ENCODE measurements at regions not wholly inside any gene's neighbourhood (a gene's known extent, or its start where the extent isn't known, plus 50 kb on each side); places are given as distances from the start of the nearest gene placed in this dataset.
"Not testable (repeated sequence)": the region's sequence is repeated elsewhere in the genome, so short reads cannot be mapped to it uniquely, and the experiment has no call there.

- no peaks in the 10 kb centered on the region for H3K9me2 ChIP-seq (replicated peaks; ENCODE audit: insufficient read depth, low read length)
- no peaks in the 10 kb centered on the region for H3K9me3 ChIP-seq (ENCODE audit: insufficient read depth, low read length)
- H3K27me3 ChIP-seq (ENCODE audit: low read length), result no peaks in the 10 kb centered on the region
- TF ChIP-seq EZH2phosphoT487 (conservative IDR thresholded peaks at IDR 0.05; ENCODE audit: low read length), result no peak
- peak; percentile 75 for TF ChIP-seq CTCF (IDR thresholded peaks at IDR 0.05; ENCODE audit: insufficient read depth, low read length, poor library complexity, severe bottlenecking)
- no peak overlapping the region for H3K4me2 ChIP-seq (ENCODE audit: low read depth, low read length, poor library complexity, severe bottlenecking)
- no peak overlapping the region for H2AFZ ChIP-seq (ENCODE audit: low read depth, low read length, severe bottlenecking)
- H3K79me2 ChIP-seq (ENCODE audit: insufficient read depth, low read length), result no peaks in the 10 kb centered on the region
- no peaks in the 10 kb centered on the region for H3K36me3 ChIP-seq (ENCODE audit: low read length)
- no peak overlapping the region for H3K27ac ChIP-seq (ENCODE audit: low read depth, low read length)
- no peaks in the 10 kb centered on the region for H4K20me1 ChIP-seq (ENCODE audit: low read depth, low read length)
- no peak overlapping the region for H3K4me3 ChIP-seq (ENCODE audit: insufficient read depth, low read length, poor library complexity, severe bottlenecking)
- no peaks in the 10 kb centered on the region for H3F3A ChIP-seq (ENCODE audit: insufficient read depth)
- H3K9ac ChIP-seq (ENCODE audit: low read length), result no peak overlapping the region
Measured at GRCh38 chr9:124122813-124123462, 111.4 kb downstream of the LHX2 start.

GRCh38 chr9:124123621-124124020, 112.1 kb downstream of the LHX2 start:
- not testable (repeated sequence) for H3F3A ChIP-seq (ENCODE audit: insufficient read depth); H3K79me2 ChIP-seq (ENCODE audit: insufficient read depth, low read length); H3K27me3 ChIP-seq (ENCODE audit: low read length); H3K4me2 ChIP-seq (ENCODE audit: low read depth, low read length, poor library complexity, severe bottlenecking); H3K9me3 ChIP-seq (ENCODE audit: insufficient read depth, low read length); H3K36me3 ChIP-seq (ENCODE audit: low read length); H3K9me2 ChIP-seq (replicated peaks; ENCODE audit: insufficient read depth, low read length); H2AFZ ChIP-seq (ENCODE audit: low read depth, low read length, severe bottlenecking); H3K27ac ChIP-seq (ENCODE audit: low read depth, low read length); H3K4me3 ChIP-seq (ENCODE audit: insufficient read depth, low read length, poor library complexity, severe bottlenecking); H3K9ac ChIP-seq (ENCODE audit: low read length); H4K20me1 ChIP-seq (ENCODE audit: low read depth, low read length)

- Histone ChIP-seq H3K36me3 (ENCODE audit: low read length) (no peaks in the 10 kb centered on the region), H3K4me3 (ENCODE audit: insufficient read depth, low read length, poor library complexity, severe bottlenecking) (no peak overlapping the region), H3F3A (ENCODE audit: insufficient read depth) (no peaks in the 10 kb centered on the region), H3K27ac (ENCODE audit: low read depth, low read length) (no peak overlapping the region), H3K4me2 (ENCODE audit: low read depth, low read length, poor library complexity, severe bottlenecking) (no peak overlapping the region), H3K9me2 (replicated peaks; ENCODE audit: insufficient read depth, low read length) (no peaks in the 10 kb centered on the region), H3K27me3 (ENCODE audit: low read length) (no peaks in the 10 kb centered on the region), H3K9me3 (ENCODE audit: insufficient read depth, low read length) (no peaks in the 10 kb centered on the region), H3K79me2 (ENCODE audit: insufficient read depth, low read length) (no peaks in the 10 kb centered on the region), H2AFZ (ENCODE audit: low read depth, low read length, severe bottlenecking) (no peak overlapping the region), H4K20me1 (ENCODE audit: low read depth, low read length) (no peaks in the 10 kb centered on the region), H3K9ac (ENCODE audit: low read length) (no peak overlapping the region)
- TF ChIP-seq CTCF (IDR thresholded peaks at IDR 0.05; ENCODE audit: insufficient read depth, low read length, poor library complexity, severe bottlenecking), result no peak
- no peak for TF ChIP-seq EZH2phosphoT487 (conservative IDR thresholded peaks at IDR 0.05; ENCODE audit: low read length)
Measured at GRCh38 chr9:124124729-124125650, 113.4 kb downstream of the LHX2 start.

GRCh38 chr9:124125651-124125977, 114.0 kb downstream of the LHX2 start:
- Histone ChIP-seq H3K9ac (ENCODE audit: low read length) (no peak overlapping the region), H3K4me2 (ENCODE audit: low read depth, low read length, poor library complexity, severe bottlenecking) (no peak overlapping the region), H3K9me3 (ENCODE audit: insufficient read depth, low read length) (no peaks in the 10 kb centered on the region), H3K79me2 (ENCODE audit: insufficient read depth, low read length) (no peaks in the 10 kb centered on the region), H3K9me2 (replicated peaks; ENCODE audit: insufficient read depth, low read length) (no peaks in the 10 kb centered on the region), H4K20me1 (ENCODE audit: low read depth, low read length) (no peaks in the 10 kb centered on the region), H3F3A (ENCODE audit: insufficient read depth) (no peaks in the 10 kb centered on the region), H3K4me3 (ENCODE audit: insufficient read depth, low read length, poor library complexity, severe bottlenecking) (no peak overlapping the region), H3K36me3 (ENCODE audit: low read length) (no peaks in the 10 kb centered on the region), H2AFZ (ENCODE audit: low read depth, low read length, severe bottlenecking) (no peak overlapping the region), H3K27ac (ENCODE audit: low read depth, low read length) (no peak overlapping the region), H3K27me3 (ENCODE audit: low read length) (no peaks in the 10 kb centered on the region)
- no peak for TF ChIP-seq CTCF (IDR thresholded peaks at IDR 0.05; ENCODE audit: insufficient read depth, low read length, poor library complexity, severe bottlenecking)
- no peak for TF ChIP-seq EZH2phosphoT487 (conservative IDR thresholded peaks at IDR 0.05; ENCODE audit: low read length)

All from SU-DHL-6 (cell line).